ENCODE measurements at regions not wholly inside any gene's neighbourhood (a gene's known extent, or its start where the extent isn't known, plus 50 kb on each side); places are given as distances from the start of the nearest gene placed in this dataset.

GRCh38 chr12:40587970-40588369 lies 104.3 kb upstream of the CNTN1 start:
- Mint-ChIP-seq H3K27me3 (ENCODE audit: insufficient read depth, low read depth) (no peaks in the 10 kb centered on the region), H3K36me3 (no peaks in the 10 kb centered on the region), H3K9me3 (peaks cover 8% of the 10 kb centered on the region), H3K4me1 (peaks cover 8% of the 10 kb centered on the region), H3K4me3 (no peak overlapping the region), H3K27ac (no peak overlapping the region)
- H3K4me2 ChIP-seq, result no peak overlapping the region
- TF ChIP-seq EZH2phosphoT487 (IDR thresholded peaks at IDR 0.05), result no peak
- no peak for TF ChIP-seq CTCF (IDR thresholded peaks at IDR 0.05)
- no peak for TF ChIP-seq EZH2 (IDR thresholded peaks at IDR 0.05)
- no peak overlapping the region for H2AFZ ChIP-seq (replicated peaks)
- no peaks in the 10 kb centered on the region for H4K20me1 ChIP-seq (ENCODE audit: low read depth)
- H3K36me3 ChIP-seq, result no peaks in the 10 kb centered on the region
- no peak overlapping the region for H3K9ac ChIP-seq
- H3K9me3 ChIP-seq (ENCODE audit: low read depth), result no peaks in the 10 kb centered on the region
- no peaks in the 10 kb centered on the region for H3F3A ChIP-seq (ENCODE audit: low read depth)
- DNase-seq (ENCODE audit: low spot score), result no peak
- no peak overlapping the region for H3K4me3 ChIP-seq
- no peaks in the 10 kb centered on the region for H3K27me3 ChIP-seq
- H3K4me1 ChIP-seq, result no peaks in the 10 kb centered on the region
- H3K27ac ChIP-seq, result no peak overlapping the region
- no peaks in the 10 kb centered on the region for H3K79me2 ChIP-seq (ENCODE audit: low read depth)

- H3K4me1 ChIP-seq, result no peaks in the 10 kb centered on the region
- H3K27ac ChIP-seq, result no peak overlapping the region
- H3K79me2 ChIP-seq (ENCODE audit: low read depth), result no peaks in the 10 kb centered on the region
- Mint-ChIP-seq H3K27me3 (ENCODE audit: insufficient read depth, low read depth) (peaks cover 4% of the 10 kb centered on the region), H3K4me3 (no peak overlapping the region), H3K9me3 (no peaks in the 10 kb centered on the region), H3K36me3 (no peaks in the 10 kb centered on the region), H3K27ac (no peak overlapping the region), H3K4me1 (no peaks in the 10 kb centered on the region)
- H4K20me1 ChIP-seq (ENCODE audit: low read depth), result no peaks in the 10 kb centered on the region
- no peaks in the 10 kb centered on the region for H3K9me3 ChIP-seq (ENCODE audit: low read depth)
- H3K4me2 ChIP-seq, result no peak overlapping the region
- no peak overlapping the region for H2AFZ ChIP-seq (replicated peaks)
- no peak for DNase-seq (ENCODE audit: low spot score)
- no peak for TF ChIP-seq EZH2phosphoT487 (IDR thresholded peaks at IDR 0.05)
- no peak for TF ChIP-seq CTCF (IDR thresholded peaks at IDR 0.05)
- TF ChIP-seq EZH2 (IDR thresholded peaks at IDR 0.05), result no peak
- H3F3A ChIP-seq (ENCODE audit: low read depth), result no peaks in the 10 kb centered on the region
- H3K9ac ChIP-seq, result no peak overlapping the region
- no peak overlapping the region for H3K4me3 ChIP-seq
- no peaks in the 10 kb centered on the region for H3K27me3 ChIP-seq
- no peaks in the 10 kb centered on the region for H3K36me3 ChIP-seq
Measured at GRCh38 chr12:40597133-40597532, 95.1 kb upstream of the CNTN1 start.

GRCh38 chr12:40598073-40598472 lies 94.2 kb upstream of the CNTN1 start:
- Histone ChIP-seq H3K36me3 (no peaks in the 10 kb centered on the region), H3K27me3 (no peaks in the 10 kb centered on the region), H3K27ac (no peak overlapping the region), H4K20me1 (ENCODE audit: low read depth) (no peaks in the 10 kb centered on the region), H3K4me3 (no peak overlapping the region), H3K9ac (no peak overlapping the region), H3K4me2 (no peak overlapping the region), H3K9me3 (ENCODE audit: low read depth) (no peaks in the 10 kb centered on the region), H3K4me1 (no peaks in the 10 kb centered on the region), H2AFZ (replicated peaks) (no peak overlapping the region), H3F3A (ENCODE audit: low read depth) (no peaks in the 10 kb centered on the region), H3K79me2 (ENCODE audit: low read depth) (no peaks in the 10 kb centered on the region)
- no peaks in the 10 kb centered on the region for H3K4me1 Mint-ChIP-seq
- no peaks in the 10 kb centered on the region for H3K36me3 Mint-ChIP-seq
- no peak for DNase-seq (ENCODE audit: low spot score)
- H3K4me3 Mint-ChIP-seq, result no peak overlapping the region
- H3K9me3 Mint-ChIP-seq, result no peaks in the 10 kb centered on the region
- no peak for TF ChIP-seq EZH2phosphoT487 (IDR thresholded peaks at IDR 0.05)
- TF ChIP-seq EZH2 (IDR thresholded peaks at IDR 0.05), result no peak
- no peak for TF ChIP-seq CTCF (IDR thresholded peaks at IDR 0.05)
- H3K27me3 Mint-ChIP-seq (ENCODE audit: insufficient read depth, low read depth), result peaks cover 4% of the 10 kb centered on the region
- H3K27ac Mint-ChIP-seq, result no peak overlapping the region

GRCh38 chr12:40602562-40602961 lies 89.7 kb upstream of the CNTN1 start:
- H3K9me3 Mint-ChIP-seq, result no peaks in the 10 kb centered on the region

More at GRCh38 chr12:40602562-40602961, 89.7 kb upstream of the CNTN1 start:
- Histone ChIP-seq H3K9ac (no peak overlapping the region), H3K4me1 (no peaks in the 10 kb centered on the region), H4K20me1 (ENCODE audit: low read depth) (no peaks in the 10 kb centered on the region), H3K36me3 (no peaks in the 10 kb centered on the region), H2AFZ (replicated peaks) (no peak overlapping the region), H3K27ac (no peak overlapping the region), H3K4me3 (no peak overlapping the region), H3K27me3 (no peaks in the 10 kb centered on the region), H3K4me2 (no peak overlapping the region), H3K9me3 (ENCODE audit: low read depth) (no peaks in the 10 kb centered on the region), H3F3A (ENCODE audit: low read depth) (no peaks in the 10 kb centered on the region), H3K79me2 (ENCODE audit: low read depth) (no peaks in the 10 kb centered on the region)
- Mint-ChIP-seq H3K27me3 (ENCODE audit: insufficient read depth, low read depth) (peaks cover 2% of the 10 kb centered on the region), H3K4me1 (no peaks in the 10 kb centered on the region), H3K27ac (no peak overlapping the region), H3K4me3 (no peak overlapping the region), H3K36me3 (no peaks in the 10 kb centered on the region)
- no peak for DNase-seq (ENCODE audit: low spot score)
- TF ChIP-seq CTCF (IDR thresholded peaks at IDR 0.05) (no peak), EZH2 (IDR thresholded peaks at IDR 0.05) (no peak), EZH2phosphoT487 (IDR thresholded peaks at IDR 0.05) (no peak)

Measured in neural progenitor cell (in vitro differentiated cells).